ENCODE measurements at regions not wholly inside any gene's neighbourhood (a gene's known extent, or its start where the extent isn't known, plus 50 kb on each side); places are given as distances from the start of the nearest gene placed in this dataset.

GRCh38 chr20:12395353-12395752, 477.7 kb downstream of the BTBD3 start:
- TF ChIP-seq CTCF (IDR thresholded peaks at IDR 0.05), result no peak
- no peak for TF ChIP-seq POLR2A (IDR thresholded peaks at IDR 0.05)
